ENCODE measurements at regions not wholly inside any gene's neighbourhood (a gene's known extent, or its start where the extent isn't known, plus 50 kb on each side); places are given as distances from the start of the nearest gene placed in this dataset.

DNA sequence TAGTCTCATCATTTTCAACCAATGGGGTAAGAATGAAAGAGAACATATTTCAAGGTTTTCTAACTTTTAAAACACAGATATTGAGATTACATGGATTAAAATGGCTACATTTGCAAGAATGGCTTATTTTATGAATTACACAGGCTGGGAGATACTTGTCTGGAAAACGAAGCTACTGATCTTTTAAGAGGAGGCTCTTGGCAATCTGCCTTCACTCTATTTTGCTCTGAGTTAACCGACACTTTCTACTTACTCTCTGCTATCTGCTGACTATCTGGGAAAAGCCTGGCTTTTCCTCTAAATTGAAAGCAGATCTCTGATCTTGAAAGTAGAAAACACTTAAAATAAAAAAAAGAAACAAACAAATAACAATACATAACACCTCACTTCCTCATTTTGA, 325.4 kb upstream of the LINC00305 start (continued):
- TF ChIP-seq, protein P1, sequence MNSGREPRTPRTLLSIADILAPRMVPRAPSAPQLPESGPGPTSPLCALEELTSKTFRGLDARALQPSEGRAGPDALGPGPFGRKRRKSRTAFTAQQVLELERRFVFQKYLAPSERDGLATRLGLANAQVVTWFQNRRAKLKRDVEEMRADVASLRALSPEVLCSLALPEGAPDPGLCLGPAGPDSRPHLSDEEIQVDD (CRISPR knock-in tag; IDR thresholded peaks at IDR 0.05; ENCODE audit: borderline replicate concordance) = no peak

DNA sequence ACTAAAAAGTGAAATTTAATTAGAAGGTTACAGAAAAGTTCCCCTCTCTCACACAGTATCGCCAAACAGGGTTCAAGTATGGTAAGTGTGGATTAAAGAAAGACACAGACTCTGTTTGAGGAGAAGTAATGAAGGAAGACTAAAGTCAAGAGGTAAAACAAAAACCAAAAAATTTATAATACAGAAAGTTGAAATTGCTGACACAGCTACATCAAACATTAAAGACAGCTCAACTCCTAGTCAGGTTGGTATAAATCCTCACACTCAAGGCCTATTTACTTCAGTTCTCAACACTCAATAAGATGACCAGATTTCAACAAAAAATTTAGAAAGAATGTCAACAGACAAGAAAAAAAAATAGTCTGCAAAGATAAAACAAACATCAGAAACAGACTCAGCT, 300.5 kb upstream of the LINC00305 start:
- H3K4me2 ChIP-seq (ENCODE audit: low read depth, low read length) = no peak overlapping the region
- H4K20me1 ChIP-seq (ENCODE audit: insufficient read depth, low read length) = no peaks in the 10 kb centered on the region
- ATAC-seq = no peak
- no peak overlapping the region for H3K27ac ChIP-seq (ENCODE audit: extremely low read length, insufficient read depth, low read length)
- no peaks in the 10 kb centered on the region for H3K79me2 ChIP-seq (ENCODE audit: insufficient read depth, low read length)
- H2AFZ ChIP-seq (ENCODE audit: low read length) = no peak overlapping the region
- BruUV-seq (replicated peaks) = no TSS peak
- TF ChIP-seq GATA4 (IDR thresholded peaks at IDR 0.05; ENCODE audit: borderline replicate concordance, low read depth) (no peak), MAFK (conservative IDR thresholded peaks at IDR 0.05 in 1 of 2, IDR thresholded peaks at IDR 0.05 in 1 of 2; ENCODE audit: low read length in 2 of 2) (peak; percentile 69 to 89), ZNF354B (CRISPR knock-in tag; IDR thresholded peaks at IDR 0.05) (no peak), NR2C2 (CRISPR knock-in tag; IDR thresholded peaks at IDR 0.05; ENCODE audit: borderline replicate concordance) (no peak), RBM39 (IDR thresholded peaks at IDR 0.05; ENCODE audit: low read depth, low read length, poor library complexity, severe bottlenecking) (no peak), MAFF (IDR thresholded peaks at IDR 0.05; ENCODE audit: low read depth, low read length) (peak; percentile 75)
- TF ChIP-seq, protein P2, sequence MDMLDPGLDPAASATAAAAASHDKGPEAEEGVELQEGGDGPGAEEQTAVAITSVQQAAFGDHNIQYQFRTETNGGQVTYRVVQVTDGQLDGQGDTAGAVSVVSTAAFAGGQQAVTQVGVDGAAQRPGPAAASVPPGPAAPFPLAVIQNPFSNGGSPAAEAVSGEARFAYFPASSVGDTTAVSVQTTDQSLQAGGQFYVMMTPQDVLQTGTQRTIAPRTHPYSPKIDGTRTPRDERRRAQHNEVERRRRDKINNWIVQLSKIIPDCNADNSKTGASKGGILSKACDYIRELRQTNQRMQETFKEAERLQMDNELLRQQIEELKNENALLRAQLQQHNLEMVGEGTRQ (IDR thresholded peaks at IDR 0.05; ENCODE audit: low read depth, low read length) = no peak
- TF ChIP-seq, protein P2 (CRISPR knock-in tag; IDR thresholded peaks at IDR 0.05; ENCODE audit: borderline replicate concordance) = no peak
- WGBS (ENCODE audit: low lambda C conversion rate) = 0% methylated on average over 1 of the region's 1 CpG
- no peaks in the 10 kb centered on the region for H3K27me3 ChIP-seq (ENCODE audit: control insufficient read depth in 1 of 2, insufficient read depth in 2 of 2, low read length in 2 of 2)
- CTCF ChIA-PET (ENCODE audit: low intra/inter-chr PET ratio, low total read pairs) = no interaction called here
- no peak for FAIRE-seq
- intact Hi-C loops (cut with micrococcal nuclease; ENCODE audit: unreplicated experiment) = no loop called here
- H3K4me1 ChIP-seq (ENCODE audit: insufficient read depth, low read length) = no peaks in the 10 kb centered on the region
- H3K4me3 ChIP-seq (replicated peaks in 1 of 3; ENCODE audit: insufficient read depth in 1 of 3, low read depth in 2 of 3, low read length in 3 of 3) = no peak overlapping the region
- no peaks in the 10 kb centered on the region for H3K36me3 ChIP-seq (replicated peaks in 1 of 2; ENCODE audit: control insufficient read depth in 1 of 2, insufficient read depth in 2 of 2, low read length in 2 of 2)
- POLR2A ChIA-PET = no interaction called here
- H3K9ac ChIP-seq (ENCODE audit: insufficient read depth, low read depth, low read length) = no peak overlapping the region
- no peak for DNase-seq (ENCODE audit: low spot score)
- in situ Hi-C loops (cut with HindIII; ENCODE audit: extremely low pct_ligation_motif_present, low pct_unique_long_range_greater_than_20kb) = no loop called here
- H3K9me3 ChIP-seq (ENCODE audit: low read length) = peaks cover 37% of the 10 kb centered on the region
